ENCODE measurements at regions not wholly inside any gene's neighbourhood (a gene's known extent, or its start where the extent isn't known, plus 50 kb on each side); places are given as distances from the start of the nearest gene placed in this dataset.
A peak's percentile ranks its signal among the peaks of the same experiment; 100 is the strongest.

DNA sequence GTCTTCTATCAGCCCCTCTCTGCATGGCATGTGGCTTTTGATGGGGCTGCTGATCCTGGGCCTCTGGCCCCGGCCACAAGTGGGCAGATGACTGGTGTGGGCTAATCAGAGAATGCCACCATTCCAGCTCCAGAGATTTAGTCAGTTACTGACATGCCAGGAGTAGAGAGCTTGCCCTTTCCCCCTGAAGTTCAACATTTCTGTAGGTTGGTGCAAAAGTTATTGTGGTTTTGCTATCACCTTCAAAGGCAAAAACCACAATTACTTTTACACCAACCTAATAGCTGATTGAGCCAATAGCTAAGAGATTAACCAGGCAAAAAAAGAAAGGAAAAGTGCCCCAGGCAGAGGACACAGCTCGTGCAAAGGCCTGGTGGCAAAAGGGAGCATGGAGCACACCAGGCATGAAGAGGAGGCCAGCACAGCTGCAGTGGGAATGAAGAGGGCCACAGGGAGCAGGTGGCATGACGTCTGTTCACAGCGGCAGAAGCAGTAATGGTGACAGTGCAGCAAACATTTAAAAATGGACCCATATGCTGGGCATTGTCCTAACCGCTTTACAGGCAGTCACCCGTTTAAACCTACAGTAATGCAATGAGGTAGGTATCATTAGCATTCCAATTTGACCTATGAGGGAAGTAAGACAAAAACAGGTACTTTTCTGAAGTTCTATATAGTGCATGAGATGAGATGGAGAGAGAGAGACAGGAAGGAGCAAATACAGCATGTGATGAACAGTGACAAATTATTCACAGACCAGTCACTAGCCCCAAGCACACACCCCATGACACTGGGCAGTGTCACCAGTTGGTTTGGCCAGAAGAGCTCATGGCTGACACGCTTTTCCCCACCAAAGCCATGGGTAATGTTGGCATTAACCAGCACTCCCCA is 373.0 kb upstream of the PROK2 start:
- DNase-seq (ENCODE audit: low spot score) (no peak), ATAC-seq (no peak)
- Mint-ChIP-seq H3K4me1 (ENCODE audit: low read depth in 2 of 2) (peaks cover 0 to 7% of the 10 kb centered on the region in 2 donors), H3K9me3 (no peaks in the 10 kb centered on the region), H3K36me3 (no peaks in the 10 kb centered on the region), H3K27me3 (peaks cover 0 to 19% of the 10 kb centered on the region in 2 donors), H3K27ac (no peak overlapping the region), H3K4me3 (no peak overlapping the region)

DNA sequence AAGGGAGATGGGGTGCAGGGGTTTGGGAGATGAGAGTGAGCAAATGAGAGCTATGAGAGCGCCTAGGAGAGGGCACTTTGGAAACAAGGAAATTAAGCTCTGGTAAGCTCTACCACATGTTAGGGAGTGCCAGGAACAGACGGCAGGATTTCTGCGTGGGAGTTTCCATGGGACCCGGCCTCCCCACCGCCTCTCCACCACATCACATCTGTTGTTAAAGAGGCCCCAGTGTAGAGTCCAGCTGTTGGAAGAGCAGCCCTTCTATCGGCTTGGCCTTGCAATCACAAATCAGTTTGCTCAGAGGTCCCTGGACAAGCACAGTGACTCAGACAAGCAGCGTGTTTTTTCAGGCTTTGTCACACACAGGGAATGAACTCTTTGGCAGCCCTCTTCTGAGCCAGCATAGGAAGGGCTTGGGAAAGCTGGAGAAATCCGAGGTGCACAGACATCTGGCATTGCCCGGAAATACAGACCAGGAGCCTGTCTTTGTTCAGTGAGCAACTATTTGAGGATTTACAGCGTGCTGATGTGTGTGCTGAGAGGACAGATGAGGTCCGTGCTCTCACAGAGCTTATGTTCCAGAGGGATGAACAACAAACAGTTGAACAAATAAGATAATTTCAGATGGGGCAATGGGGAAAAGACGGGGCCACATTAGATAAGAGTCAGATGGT is 370.6 kb upstream of the PROK2 start:
- H3K27me3 Mint-ChIP-seq: peaks cover 0 to 12% of the 10 kb centered on the region in 2 donors
- H3K36me3 Mint-ChIP-seq: no peaks in the 10 kb centered on the region
- H3K4me1 Mint-ChIP-seq (ENCODE audit: low read depth in 2 of 2): peaks cover 0 to 7% of the 10 kb centered on the region in 2 donors
- no peaks in the 10 kb centered on the region for H3K9me3 Mint-ChIP-seq
- H3K27ac Mint-ChIP-seq: no peak overlapping the region
- ATAC-seq (no peak), DNase-seq (ENCODE audit: low spot score) (no peak)
- H3K4me3 Mint-ChIP-seq: no peak overlapping the region

DNA sequence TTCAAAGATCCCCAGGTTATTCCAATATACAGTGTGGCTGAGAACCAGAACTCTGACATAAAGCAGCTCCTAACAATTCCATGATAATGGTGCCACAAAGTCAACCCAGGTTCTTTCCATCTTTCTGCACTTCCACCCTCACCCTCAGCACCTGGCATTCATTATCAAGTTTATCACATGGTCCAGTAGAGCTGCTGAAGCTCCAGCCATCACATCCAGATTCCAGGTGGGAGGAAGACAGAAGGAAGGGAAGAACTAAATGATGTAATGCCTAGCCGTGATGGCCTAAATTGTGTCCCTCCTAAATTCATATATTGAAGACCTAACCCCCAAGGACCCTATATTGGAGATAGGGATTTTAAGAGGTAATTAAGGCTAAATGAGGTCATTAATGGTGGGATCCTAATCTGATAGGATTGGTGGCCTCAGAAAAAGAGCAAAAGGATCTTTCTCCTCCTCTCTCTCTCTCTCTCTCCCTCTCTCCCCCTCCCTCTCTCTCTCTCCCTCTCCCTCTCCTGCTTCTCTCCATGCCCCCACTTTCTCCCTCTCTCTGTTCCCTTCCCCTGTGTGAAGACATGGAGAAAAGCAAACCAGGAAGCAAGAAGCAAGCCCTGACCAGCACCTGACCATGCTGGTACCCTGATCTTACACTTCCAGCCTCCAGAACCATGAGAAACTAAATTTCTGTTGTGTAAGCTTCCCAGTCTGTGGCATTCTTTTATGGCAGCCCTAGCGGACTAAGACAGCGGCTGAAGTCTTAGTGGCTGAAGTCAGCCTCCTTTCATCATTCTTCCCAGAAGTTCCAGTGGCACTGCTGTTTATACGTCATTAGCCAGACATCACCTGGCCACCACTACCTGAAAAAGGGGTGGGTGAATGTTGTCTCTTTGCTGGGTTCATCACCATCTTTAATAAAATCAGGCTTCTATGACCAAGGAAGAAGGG is 369.7 kb upstream of the PROK2 start:
- Mint-ChIP-seq H3K4me3 (no peak overlapping the region), H3K27me3 (peaks cover 0 to 10% of the 10 kb centered on the region in 2 donors), H3K9me3 (no peaks in the 10 kb centered on the region), H3K4me1 (ENCODE audit: low read depth in 2 of 2) (peaks cover 0 to 7% of the 10 kb centered on the region in 2 donors), H3K36me3 (no peaks in the 10 kb centered on the region), H3K27ac (no peak overlapping the region)
- ATAC-seq (no peak), DNase-seq (ENCODE audit: low spot score) (no peak)

DNA sequence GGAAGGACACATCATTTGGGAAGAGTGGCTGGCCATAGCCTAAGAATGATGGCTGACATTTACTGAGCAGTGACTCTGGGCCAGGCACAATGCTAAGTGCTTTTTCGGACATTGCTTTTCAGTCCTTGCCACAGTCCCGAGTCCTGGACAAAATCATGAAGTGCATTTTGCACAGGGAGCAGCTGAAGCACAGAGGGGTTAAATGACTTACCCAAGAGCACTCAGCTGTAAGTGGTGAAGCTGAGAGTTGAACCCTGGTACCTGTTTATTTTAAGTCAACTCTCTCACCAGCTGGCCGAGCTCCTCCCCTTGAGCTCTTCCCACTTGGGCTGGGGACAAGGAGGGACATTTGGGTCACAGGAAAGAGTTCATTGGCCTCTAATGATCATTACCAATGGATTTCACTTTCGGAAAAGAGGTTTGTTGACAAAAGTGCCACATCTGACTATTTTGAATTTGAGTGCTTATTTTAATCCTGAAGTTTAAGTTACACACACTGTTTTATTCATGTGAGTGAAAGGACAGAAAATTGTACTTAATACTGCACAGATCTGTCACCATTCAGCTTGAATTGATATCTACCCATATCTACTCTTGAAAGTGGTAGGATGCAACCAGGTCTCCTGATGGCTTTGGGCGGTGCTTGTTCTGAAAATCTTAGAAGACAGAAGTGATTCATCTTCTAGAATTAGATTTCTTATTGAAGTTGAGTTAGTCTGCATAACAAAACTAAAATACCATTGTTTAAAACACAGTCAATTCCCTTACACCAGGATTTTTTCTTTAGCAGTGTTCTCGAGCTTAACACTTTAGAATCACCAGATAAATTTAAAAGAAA is 368.7 kb upstream of the PROK2 start:
- Mint-ChIP-seq H3K36me3 (no peaks in the 10 kb centered on the region), H3K4me1 (ENCODE audit: low read depth in 2 of 2) (peaks cover 0 to 7% of the 10 kb centered on the region in 2 donors), H3K27ac (no peak overlapping the region), H3K9me3 (no peaks in the 10 kb centered on the region), H3K4me3 (no peak overlapping the region), H3K27me3 (peaks cover 0 to 10% of the 10 kb centered on the region in 2 donors)
- ATAC-seq (no peak), DNase-seq (ENCODE audit: low spot score) (no peak)

DNA sequence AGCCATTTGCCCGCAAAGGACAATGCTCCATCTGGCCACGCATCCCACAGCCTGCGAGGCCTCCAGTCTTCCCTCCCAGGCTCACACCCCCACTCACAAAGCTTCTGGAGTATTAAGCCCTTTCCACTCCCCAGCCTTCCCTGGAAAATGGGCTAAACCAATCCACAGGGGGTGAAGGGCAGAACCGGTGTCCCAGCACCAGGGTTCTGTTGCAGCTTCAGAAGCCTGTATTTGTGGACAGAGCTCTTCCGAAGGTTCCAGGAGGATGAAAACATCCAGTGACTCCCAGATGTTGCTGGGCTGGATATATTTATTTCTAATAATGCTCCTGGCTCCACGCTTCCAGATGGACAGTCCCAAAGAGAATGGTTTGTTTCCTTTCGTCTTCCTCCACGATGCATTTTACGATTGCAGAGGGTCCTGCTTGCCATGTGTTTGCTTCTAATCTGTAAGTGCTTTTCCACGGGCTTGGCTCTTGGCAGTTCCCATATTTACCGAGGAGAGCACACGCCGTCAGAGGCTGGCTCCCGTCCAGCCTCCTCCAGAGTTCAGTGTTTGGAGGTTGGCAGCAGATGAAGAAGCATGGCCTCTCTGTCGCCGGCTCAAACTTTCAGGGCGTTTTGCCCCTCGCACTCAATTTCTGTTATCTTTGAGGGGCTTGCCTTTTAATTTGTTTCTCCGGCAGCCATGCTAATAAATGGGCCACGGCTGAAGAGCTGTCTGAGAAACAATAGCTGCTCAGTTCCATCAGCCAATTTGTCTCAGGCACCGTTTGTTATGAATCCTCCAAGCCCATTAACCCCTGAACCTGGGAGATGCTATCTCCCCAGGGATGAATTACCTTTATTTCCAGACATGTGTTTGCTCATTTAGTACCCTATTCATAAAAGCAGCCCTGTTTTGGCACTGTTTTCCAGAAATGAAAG is 367.9 kb upstream of the PROK2 start:
- Mint-ChIP-seq H3K9me3 (no peaks in the 10 kb centered on the region), H3K27me3 (peaks cover 0 to 8% of the 10 kb centered on the region in 2 donors), H3K36me3 (no peaks in the 10 kb centered on the region), H3K4me1 (ENCODE audit: low read depth in 2 of 2) (peaks cover 0 to 3% of the 10 kb centered on the region in 2 donors), H3K4me3 (no peak overlapping the region), H3K27ac (no peak overlapping the region)
- ATAC-seq: no peak
- no peak for DNase-seq (ENCODE audit: low spot score)

DNA sequence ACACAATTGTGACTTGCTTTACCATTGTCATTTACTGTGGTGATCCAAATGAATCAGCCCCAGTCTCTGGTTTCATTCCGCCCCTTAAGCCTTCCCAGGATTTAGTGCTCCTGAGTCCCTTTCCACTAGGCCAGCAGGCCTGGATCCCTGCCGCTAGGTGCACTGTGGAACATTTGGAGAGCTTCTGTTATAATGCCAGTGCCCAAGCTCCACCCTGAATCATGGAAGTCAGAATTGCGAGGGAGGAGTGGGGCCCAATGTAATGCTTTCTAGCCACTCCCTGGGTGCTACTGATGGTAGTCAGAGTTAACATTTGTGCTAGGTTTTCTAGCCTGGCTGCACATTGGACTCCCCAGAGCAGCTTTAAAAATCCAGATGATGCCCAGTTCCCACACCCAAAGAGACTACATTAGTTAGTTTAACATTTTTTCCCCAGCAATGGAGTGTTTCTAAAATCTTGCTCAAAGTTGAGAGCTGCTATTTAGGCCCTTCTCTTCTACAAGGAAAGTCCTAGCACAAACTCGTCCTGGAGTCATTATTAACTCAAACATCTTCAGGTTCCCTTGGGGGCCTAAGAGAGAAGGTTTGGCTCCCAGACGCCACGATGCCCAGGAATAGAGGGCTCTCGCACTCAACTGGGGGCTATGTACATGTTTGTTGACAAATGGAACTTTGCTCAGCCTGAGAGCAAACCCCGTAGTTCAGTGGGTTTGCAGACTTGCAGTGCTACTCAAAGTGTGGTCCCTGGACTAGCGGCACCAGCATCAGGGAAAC is 366.7 kb upstream of the PROK2 start:
- ATAC-seq: no peak

DNA sequence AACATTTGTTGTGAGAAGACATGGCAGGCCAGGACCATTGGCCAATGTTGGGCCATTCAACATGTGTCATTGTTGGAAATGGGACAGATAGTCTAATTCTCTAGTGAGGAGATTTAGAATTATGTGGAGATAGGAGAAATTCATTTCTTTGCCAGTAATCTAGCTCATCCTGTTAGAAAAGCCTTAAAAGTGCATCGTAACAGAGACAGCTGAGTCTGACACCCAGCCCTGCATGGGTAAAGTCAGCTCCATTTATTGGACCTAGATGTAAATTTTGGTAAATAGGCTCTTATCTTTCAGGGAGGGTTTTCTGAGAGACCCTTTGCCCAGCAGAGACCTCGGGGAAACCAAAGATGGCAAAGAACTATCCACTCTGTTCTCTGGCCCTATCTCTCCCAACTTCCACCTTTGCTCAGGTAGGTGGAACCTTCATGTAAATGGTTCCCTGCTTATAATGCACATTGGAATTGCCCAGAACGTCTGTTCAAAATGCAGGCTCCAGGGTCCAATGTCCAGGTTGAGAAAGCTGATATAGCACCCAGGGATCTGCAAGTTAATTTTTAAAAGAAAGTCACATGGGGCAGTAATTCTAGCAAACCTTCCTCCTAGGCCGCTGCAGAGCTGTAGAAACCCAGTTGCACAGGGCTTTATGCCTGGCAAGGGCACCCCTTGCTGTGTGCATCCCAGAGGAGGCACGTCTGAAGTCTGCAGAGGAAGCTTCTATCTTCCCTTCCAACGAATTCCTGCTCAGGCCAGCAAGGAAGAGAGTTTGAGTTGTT is 365.9 kb upstream of the PROK2 start:
- H3K36me3 Mint-ChIP-seq: no peaks in the 10 kb centered on the region
- no peaks in the 10 kb centered on the region for H3K9me3 Mint-ChIP-seq
- DNase-seq (ENCODE audit: low spot score) (no peak), ATAC-seq (no peak)
- H3K4me3 Mint-ChIP-seq: no peak overlapping the region
- peaks cover 0 to 8% of the 10 kb centered on the region in 2 donors for H3K27me3 Mint-ChIP-seq
- H3K27ac Mint-ChIP-seq: no peak overlapping the region
- peaks cover 0 to 3% of the 10 kb centered on the region in 2 donors for H3K4me1 Mint-ChIP-seq (ENCODE audit: low read depth in 2 of 2)

More for the DNA sequence above, 366.7 kb upstream of the PROK2 start:
- Mint-ChIP-seq H3K36me3 (no peaks in the 10 kb centered on the region), H3K9me3 (no peaks in the 10 kb centered on the region), H3K4me1 (ENCODE audit: low read depth in 2 of 2) (peaks cover 0 to 3% of the 10 kb centered on the region in 2 donors), H3K27me3 (peaks cover 0 to 8% of the 10 kb centered on the region in 2 donors), H3K4me3 (no peak overlapping the region), H3K27ac (no peak overlapping the region)
- DNase-seq (ENCODE audit: low spot score): no peak

DNA sequence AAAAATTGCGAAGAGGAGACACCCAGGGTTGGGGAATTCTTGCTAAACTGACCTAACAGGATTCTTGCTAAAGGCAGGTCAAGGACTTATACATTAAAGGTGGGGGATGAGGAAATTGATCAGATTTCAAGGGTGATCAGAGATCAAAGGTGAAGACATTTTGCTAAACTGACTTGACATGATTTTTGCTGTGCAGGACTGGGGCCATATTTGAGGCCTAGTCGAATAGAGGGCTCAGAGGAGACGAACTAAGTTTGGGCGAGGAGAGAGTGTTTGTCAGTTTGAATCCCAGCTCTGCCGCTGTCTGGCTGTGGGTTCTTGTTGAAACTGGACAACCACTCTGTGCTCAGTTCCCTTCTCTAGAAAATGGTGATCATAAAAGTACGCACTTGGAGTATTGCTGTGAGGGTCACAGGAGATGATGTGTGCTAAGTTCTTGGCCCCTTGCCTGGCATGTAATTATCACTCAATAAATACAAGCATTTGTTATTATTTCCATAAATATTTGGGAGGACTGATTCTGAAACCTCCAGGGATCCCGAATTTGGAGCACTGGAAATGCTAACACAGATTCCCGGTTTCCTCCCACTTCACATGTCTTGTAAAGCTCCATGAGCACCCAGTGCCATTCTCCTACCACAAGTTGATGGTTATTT is 364.8 kb upstream of the PROK2 start:
- H3K27ac Mint-ChIP-seq: no peak overlapping the region
- no peak overlapping the region for H3K4me3 Mint-ChIP-seq

DNA sequence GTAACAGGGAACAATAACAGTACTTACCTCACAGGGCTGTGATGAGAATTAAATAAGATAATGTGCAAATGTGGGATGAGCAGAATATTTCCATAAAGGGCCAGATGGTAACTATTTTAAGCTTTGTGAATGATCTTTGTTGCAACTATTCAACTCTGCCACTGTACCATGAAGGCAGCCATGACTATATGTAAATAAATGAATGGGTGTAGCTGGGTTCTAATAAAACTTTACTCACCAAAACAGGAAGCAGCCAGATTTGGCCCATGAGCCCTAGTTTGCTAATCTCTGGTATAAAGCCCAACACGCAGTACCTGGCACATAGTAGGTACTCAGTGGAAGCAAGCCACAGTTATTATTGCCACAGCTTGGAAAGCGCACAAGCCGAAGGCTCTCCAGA is 362.7 kb upstream of the PROK2 start:
- no peak for ATAC-seq
- peaks cover 0 to 6% of the 10 kb centered on the region in 2 donors for H3K4me1 Mint-ChIP-seq (ENCODE audit: low read depth in 2 of 2)
- H3K27ac Mint-ChIP-seq: no peak overlapping the region
- DNase-seq (ENCODE audit: low spot score): no peak
- no peaks in the 10 kb centered on the region for H3K9me3 Mint-ChIP-seq
- H3K4me3 Mint-ChIP-seq: no peak overlapping the region
- no peaks in the 10 kb centered on the region for H3K36me3 Mint-ChIP-seq
- H3K27me3 Mint-ChIP-seq: peaks cover 0 to 8% of the 10 kb centered on the region in 2 donors

More for the DNA sequence above, 364.8 kb upstream of the PROK2 start:
- Mint-ChIP-seq H3K4me1 (ENCODE audit: low read depth in 2 of 2) (peaks cover 0 to 2% of the 10 kb centered on the region in 2 donors), H3K36me3 (no peaks in the 10 kb centered on the region), H3K9me3 (no peaks in the 10 kb centered on the region), H3K27me3 (peaks cover 0 to 6% of the 10 kb centered on the region in 2 donors)
- DNase-seq (ENCODE audit: low spot score) (peak; percentile 44), ATAC-seq (no peak)

DNA sequence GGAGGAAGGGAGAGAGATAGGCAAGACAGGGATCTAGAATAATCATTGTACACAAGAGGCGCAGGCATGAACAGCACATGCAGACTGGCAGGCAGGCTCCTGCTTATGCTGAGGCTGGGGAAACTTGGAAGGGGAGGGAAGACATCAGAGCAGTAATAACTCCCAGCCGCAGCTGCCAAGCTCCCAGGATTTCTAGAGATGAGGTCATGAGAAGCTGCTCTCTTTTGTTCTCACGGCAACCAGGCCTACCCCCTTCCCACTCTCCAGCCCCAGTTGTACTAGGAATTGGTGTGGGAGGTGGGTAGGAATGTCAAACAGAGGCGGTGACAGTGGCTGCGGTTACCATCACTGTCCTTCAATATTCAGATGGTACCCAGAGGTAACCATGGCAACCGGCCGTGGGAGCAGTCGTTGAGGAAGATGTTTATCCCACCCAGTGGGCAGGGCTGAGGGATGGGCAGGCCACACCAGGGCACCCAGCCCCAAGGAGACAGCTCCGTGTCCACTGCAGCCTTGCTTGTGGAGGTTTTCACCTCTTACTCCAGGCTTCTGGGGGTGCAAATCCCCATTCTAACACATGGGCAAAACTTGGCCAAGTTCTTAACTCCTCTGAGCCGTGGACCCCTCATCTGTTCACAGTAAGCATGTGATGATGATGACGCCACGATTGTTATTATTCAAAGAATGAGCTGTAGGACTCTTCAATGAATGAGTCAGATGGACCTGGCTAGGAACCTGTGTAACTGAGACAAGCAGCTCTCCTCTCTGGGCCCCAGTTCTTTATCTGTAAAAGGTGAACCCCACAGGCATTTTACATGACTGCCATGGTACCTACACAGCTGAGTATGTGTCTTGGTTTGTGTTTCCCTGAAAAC is 360.8 kb upstream of the PROK2 start:
- H3K4me1 Mint-ChIP-seq (ENCODE audit: low read depth in 2 of 2): peaks cover 0 to 6% of the 10 kb centered on the region in 2 donors
- H3K27ac Mint-ChIP-seq: no peak overlapping the region
- H3K36me3 Mint-ChIP-seq: no peaks in the 10 kb centered on the region
- peaks cover 5 to 8% of the 10 kb centered on the region in 2 donors for H3K27me3 Mint-ChIP-seq
- no peak for ATAC-seq
- no peak overlapping the region for H3K4me3 Mint-ChIP-seq
- H3K9me3 Mint-ChIP-seq: no peaks in the 10 kb centered on the region
- DNase-seq (ENCODE audit: low spot score): peak; percentile 20
